ENCODE measurements at regions not wholly inside any gene's neighbourhood (a gene's known extent, or its start where the extent isn't known, plus 50 kb on each side); places are given as distances from the start of the nearest gene placed in this dataset.

GRCh38 chr11:62026739-62027370 lies 59.4 kb upstream of the FTH1 start:
- no peak for DNase-seq

- DNase-seq: peak; percentile 71
Measured at GRCh38 chr11:62025487-62026105, 58.2 kb upstream of the FTH1 start.

DNA sequence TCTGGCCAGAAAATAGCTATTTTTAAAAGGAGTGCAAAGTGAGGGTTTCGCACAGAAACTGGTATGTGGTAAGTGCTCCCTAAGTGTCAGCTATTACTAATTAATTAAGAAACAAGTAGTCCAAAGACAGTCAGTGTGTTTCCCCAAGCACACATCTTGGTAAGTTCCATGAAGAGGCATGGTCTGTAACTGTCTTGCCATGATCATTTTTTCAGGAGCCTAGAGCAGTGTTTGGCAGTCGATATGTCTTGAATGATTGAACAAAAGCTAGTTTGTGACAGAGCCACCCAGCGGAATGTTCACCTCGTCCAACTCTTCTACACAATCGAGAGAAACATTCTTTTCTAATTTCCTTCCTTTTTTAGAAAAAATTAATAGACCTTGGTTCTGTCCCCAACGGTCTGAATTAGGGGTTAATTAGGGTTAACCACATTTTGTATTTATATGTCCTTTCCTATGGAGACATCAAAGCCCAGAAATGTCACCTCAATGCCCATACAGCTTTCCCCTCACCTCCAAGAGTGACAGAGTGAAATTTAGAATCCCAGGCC lies 57.6 kb upstream of the FTH1 start:
- no peak for DNase-seq

- no peak for DNase-seq
Measured at GRCh38 chr11:62022211-62022610, 54.8 kb upstream of the FTH1 start.

- no peak for DNase-seq
Measured at GRCh38 chr11:62020661-62021060, 53.2 kb upstream of the FTH1 start.

- no peak for DNase-seq
Measured at GRCh38 chr11:62018981-62019664, 51.7 kb upstream of the FTH1 start.

DNA sequence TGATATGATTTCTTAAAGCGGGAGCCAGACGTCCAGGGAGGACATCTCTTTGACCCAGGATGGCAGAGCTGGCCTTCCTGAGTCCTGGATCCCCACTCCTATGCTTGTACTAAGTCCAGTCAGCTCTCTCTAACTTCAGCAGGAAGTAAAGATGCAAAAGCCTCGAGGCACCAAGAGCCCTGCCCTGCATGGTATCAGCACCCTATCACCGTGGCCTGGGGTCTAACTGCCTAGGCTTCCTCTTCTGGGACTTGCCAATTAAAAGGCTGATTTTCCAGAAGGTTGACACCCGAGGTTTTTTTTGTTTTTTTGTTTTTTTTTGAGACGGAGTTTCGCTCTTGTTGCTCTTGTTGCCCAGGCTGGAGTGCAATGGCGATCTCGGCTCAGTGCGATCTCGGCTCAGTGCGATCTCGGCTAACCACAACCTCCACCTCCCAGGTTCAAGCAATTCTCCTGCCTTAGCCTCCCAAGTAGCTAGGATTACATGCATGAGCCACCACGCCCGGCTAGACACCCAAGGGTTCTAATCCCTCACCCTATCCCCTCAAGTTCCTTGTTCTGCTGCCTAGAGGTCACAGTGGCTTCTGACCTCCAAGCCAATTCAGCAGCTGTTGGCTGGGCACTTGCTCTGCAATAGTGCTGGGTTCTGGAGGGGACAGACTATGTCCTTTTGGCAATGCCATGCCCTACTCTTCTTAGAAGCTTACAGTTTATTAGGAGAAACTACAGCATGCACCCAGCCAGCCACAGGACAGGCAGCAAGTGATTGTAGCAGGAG lies 50.6 kb upstream of the FTH1 start:
- no peak for DNase-seq
